ENCODE measurements at regions not wholly inside any gene's neighbourhood (a gene's known extent, or its start where the extent isn't known, plus 50 kb on each side); places are given as distances from the start of the nearest gene placed in this dataset.

- H3K27ac ChIP-seq (ENCODE audit: low read depth in 2 of 2, low read length in 1 of 2), result no peak overlapping the region
- WGBS (ENCODE audit: low lambda C conversion rate), result 87% methylated on average over 14 of the region's 14 CpGs
Measured at GRCh38 chr1:234921266-234922062, 207.2 kb downstream of the TOMM20 start.

GRCh38 chr1:234920843-234921140, 207.8 kb downstream of the TOMM20 start:
- ChIA-PET CTCF (no interaction called here), POLR2A (no interaction called here)
- TF ChIP-seq CTCF (IDR thresholded peaks at IDR 0.05) (no peak), ZBTB33 (IDR thresholded peaks at IDR 0.05; ENCODE audit: borderline replicate concordance, low read depth) (no peak), FOXJ3 (CRISPR knock-in tag; IDR thresholded peaks at IDR 0.05) (no peak), TAF1 (IDR thresholded peaks at IDR 0.05; ENCODE audit: borderline replicate concordance, low read depth, low read length) (no peak), MXI1 (IDR thresholded peaks at IDR 0.05; ENCODE audit: low read depth, low read length) (no peak), EZH2phosphoT487 (IDR thresholded peaks at IDR 0.05; ENCODE audit: borderline replicate concordance, low read depth) (no peak), EP300 (IDR thresholded peaks at IDR 0.05; ENCODE audit: borderline replicate concordance in 1 of 2, low read depth in 1 of 2, low read length in 1 of 2) (no peak), RAD21 (IDR thresholded peaks at IDR 0.05; ENCODE audit: low read length) (no peak), CHD2 (IDR thresholded peaks at IDR 0.05; ENCODE audit: low read length, partially characterized antibody) (no peak), MEF2A (IDR thresholded peaks at IDR 0.05; ENCODE audit: borderline replicate concordance, low read depth) (no peak), TCF12 (IDR thresholded peaks at IDR 0.05) (no peak)
- Histone ChIP-seq H4K20me1 (ENCODE audit: insufficient read depth) (no peaks in the 10 kb centered on the region), H3F3A (replicated peaks; ENCODE audit: insufficient read depth) (peaks cover 4% of the 10 kb centered on the region), H3K79me2 (ENCODE audit: insufficient read depth) (no peaks in the 10 kb centered on the region), H3K27me3 (ENCODE audit: insufficient read depth) (no peaks in the 10 kb centered on the region), H3K9me3 (no peaks in the 10 kb centered on the region), H3K4me1 (ENCODE audit: control insufficient read depth in 1 of 2, insufficient read depth in 2 of 2, low read depth in 1 of 2, low read length in 1 of 2) (peaks cover 0 to 12% of the 10 kb centered on the region in 2 experiments; a peak in 1 of 4 replicates), H3K4me3 (ENCODE audit: low read depth in 2 of 2, low read length in 1 of 2) (no peak overlapping the region), H3K36me3 (replicated peaks in 1 of 2; ENCODE audit: control insufficient read depth in 1 of 2, insufficient read depth in 2 of 2, low read length in 1 of 2) (no peaks in the 10 kb centered on the region), H2AFZ (ENCODE audit: low read depth) (no peak overlapping the region), H3K4me2 (no peak overlapping the region), H3K9me2 (no peaks in the 10 kb centered on the region), H3K27ac (ENCODE audit: low read depth in 2 of 2, low read length in 1 of 2) (no peak overlapping the region), H3K9ac (no peak overlapping the region)
- no peak for DNase-seq
- 56% methylated on average over 3 of the region's 4 CpGs for WGBS (ENCODE audit: low lambda C conversion rate)

More at GRCh38 chr1:234921266-234922062, 207.2 kb downstream of the TOMM20 start:
- DNase-seq, result no peak
- Histone ChIP-seq H4K20me1 (ENCODE audit: insufficient read depth) (no peaks in the 10 kb centered on the region), H2AFZ (ENCODE audit: low read depth) (no peak overlapping the region), H3K79me2 (ENCODE audit: insufficient read depth) (no peaks in the 10 kb centered on the region), H3K4me3 (ENCODE audit: low read depth in 2 of 2, low read length in 1 of 2) (no peak overlapping the region), H3K36me3 (replicated peaks in 1 of 2; ENCODE audit: control insufficient read depth in 1 of 2, insufficient read depth in 2 of 2, low read length in 1 of 2) (no peaks in the 10 kb centered on the region), H3K9me3 (no peaks in the 10 kb centered on the region), H3K4me2 (no peak overlapping the region), H3K9me2 (no peaks in the 10 kb centered on the region), H3K27me3 (ENCODE audit: insufficient read depth) (no peaks in the 10 kb centered on the region), H3F3A (replicated peaks; ENCODE audit: insufficient read depth) (peaks cover 8% of the 10 kb centered on the region), H3K4me1 (ENCODE audit: control insufficient read depth in 1 of 2, insufficient read depth in 2 of 2, low read depth in 1 of 2, low read length in 1 of 2) (peaks cover 5 to 17% of the 10 kb centered on the region in 2 experiments), H3K9ac (no peak overlapping the region)
- TF ChIP-seq CTCF (IDR thresholded peaks at IDR 0.05) (no peak), SIN3A (IDR thresholded peaks at IDR 0.05; ENCODE audit: borderline replicate concordance, low read depth, low read length) (no peak), TEAD4 (IDR thresholded peaks at IDR 0.05; ENCODE audit: borderline replicate concordance, insufficient read depth) (no peak)
- ChIA-PET CTCF (no interaction called here), POLR2A (no interaction called here)

All from SK-N-SH (cell line).